Pancreas (tissue), 10 donors: ENCODE measurements at regions not wholly inside any gene's neighbourhood (a gene's known extent, or its start where the extent isn't known, plus 50 kb on each side); places are given as distances from the start of the nearest gene placed in this dataset.

Experiments used
- ATAC-seq, 4 donors: fragments of 200-7000 bp; cut with Tn5 transposase; one replicate each; pipeline versions ENCODE4 v1.8.0 to v1.9.1; 2020; ENCODE audit warnings: mild to moderate bottlenecking in 4 of 4, moderate library complexity in 4 of 4
- DNase-seq, 6 donors: peaks; one replicate each; pipeline ENCODE4 v3.0.0-alpha.2; 2020
- FAIRE-seq: peaks from 2 replicates; lab custom pipeline; 2012; peaks lifted over from hg19 to GRCh38; lab: Jason Lieb, UNC
- H3K27ac ChIP-seq, 4 donors: fragments of 200-600 bp; sonication (generic); 1 replicate in 3 of 4; 2 replicates in 1 of 4; pipeline versions ENCODE4 v1.5.0 to v1.8.0; 2020
- H3K27me3 ChIP-seq, 4 donors: fragments of 200-600 bp; one replicate each; pipeline ENCODE4 v1.8.0; 2021
- H3K36me3 ChIP-seq, 3 donors: fragments of 200-600 bp; sonication (generic) in 1 of 3; one replicate each; pipeline versions ENCODE4 v1.5.0 to v1.8.0; 2020 to 2021
- H3K4me1 ChIP-seq, 3 donors: fragments of 200-600 bp; one replicate each; pipeline ENCODE4 v1.8.0; 2021
- H3K4me3 ChIP-seq, 4 donors: fragments of 200-600 bp; sonication (generic) in 2 of 4; one replicate each; pipeline versions ENCODE4 v1.5.0 to v1.8.0; 2020 to 2021
- H3K9me3 ChIP-seq, 4 donors: fragments of 200-600 bp; one replicate each; pipeline ENCODE4 v1.8.0; 2021
- WGBS, 2 donors: extraction: QIAGEN DNeasy Blood & Tissue Kit; methylation state at CpG; one replicate each; pipeline ENCODE4 v1.1.7; 2013; 5-methylcytosine and 5-hydroxymethylcytosine counted together
- intact Hi-C, 3 donors: fragments of 100-400 bp; cut with DNase I; formaldehyde crosslinking; loops; one replicate each; pipeline versions ENCODE4 v1.11.1 to v1.14.2; 2022
- TF ChIP-seq, protein P1 (sequence below), 4 donors: fragments of 200-600 bp; sonication (generic) in 3 of 4; IDR thresholded peaks; one replicate each; pipeline versions ENCODE4 v1.5.0 to v1.8.0; 2021; ENCODE audit warnings: antibody characterized with exemption in 4 of 4
- donor health status: healthy with polysubstance abuse.
- donor health status: DM: no; HTN: no; CAD: no; lungs with moderate emphysema.
- donor health status: DM: no; HTN: no; CAD: no.
- donor health status: control.
- donor health status: control.
- donor health status: Bipolar disorder and iron deficiency.
- donor health status: DM: yes; HTN: yes; CAD: no.
- donor health status: DM: no; HTN: no; CAD: no.
- donor health status: DM: no; HTN: no; CAD: no.
- donor health status: DM: yes; HTN: yes; CAD: no.

DNA sequence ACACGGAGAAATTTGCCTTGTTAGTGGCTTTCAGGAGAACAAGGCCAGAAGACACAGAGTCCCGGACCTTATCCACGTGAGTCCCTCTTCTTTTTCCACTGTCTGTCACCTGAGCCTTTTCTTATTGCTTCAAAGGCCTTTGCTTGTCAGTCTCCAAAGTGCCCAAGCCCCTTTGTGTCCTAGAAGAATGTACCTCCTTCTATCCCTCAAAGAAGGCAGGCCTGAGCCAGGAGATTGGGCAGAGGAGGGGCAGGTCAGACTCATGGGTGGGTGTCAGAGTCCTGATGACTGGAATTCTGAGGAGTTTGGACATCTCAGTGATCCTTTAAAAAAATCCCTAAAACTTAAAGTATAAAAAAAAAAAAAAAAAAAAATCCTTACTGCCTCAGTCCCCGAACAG is 299.6 kb upstream of the NCAM1 start:
- H3K27me3 ChIP-seq = no peaks in the 10 kb centered on the region
- no peaks in the 10 kb centered on the region for H3K36me3 ChIP-seq
- 78 to 91% methylated on average over 4 of the region's 4 CpGs for WGBS, 2 donors
- intact Hi-C loops = no loop called here
- H3K4me1 ChIP-seq = no peaks in the 10 kb centered on the region
- DNase-seq (no peak), FAIRE-seq (no peak), ATAC-seq (no peak)
- TF ChIP-seq, protein P1, sequence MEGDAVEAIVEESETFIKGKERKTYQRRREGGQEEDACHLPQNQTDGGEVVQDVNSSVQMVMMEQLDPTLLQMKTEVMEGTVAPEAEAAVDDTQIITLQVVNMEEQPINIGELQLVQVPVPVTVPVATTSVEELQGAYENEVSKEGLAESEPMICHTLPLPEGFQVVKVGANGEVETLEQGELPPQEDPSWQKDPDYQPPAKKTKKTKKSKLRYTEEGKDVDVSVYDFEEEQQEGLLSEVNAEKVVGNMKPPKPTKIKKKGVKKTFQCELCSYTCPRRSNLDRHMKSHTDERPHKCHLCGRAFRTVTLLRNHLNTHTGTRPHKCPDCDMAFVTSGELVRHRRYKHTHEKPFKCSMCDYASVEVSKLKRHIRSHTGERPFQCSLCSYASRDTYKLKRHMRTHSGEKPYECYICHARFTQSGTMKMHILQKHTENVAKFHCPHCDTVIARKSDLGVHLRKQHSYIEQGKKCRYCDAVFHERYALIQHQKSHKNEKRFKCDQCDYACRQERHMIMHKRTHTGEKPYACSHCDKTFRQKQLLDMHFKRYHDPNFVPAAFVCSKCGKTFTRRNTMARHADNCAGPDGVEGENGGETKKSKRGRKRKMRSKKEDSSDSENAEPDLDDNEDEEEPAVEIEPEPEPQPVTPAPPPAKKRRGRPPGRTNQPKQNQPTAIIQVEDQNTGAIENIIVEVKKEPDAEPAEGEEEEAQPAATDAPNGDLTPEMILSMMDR (IDR thresholded peaks at IDR 0.05) = no peak
- H3K4me3 ChIP-seq = no peak overlapping the region
- H3K9me3 ChIP-seq = no peaks in the 10 kb centered on the region
- H3K27ac ChIP-seq = no peak overlapping the region

DNA sequence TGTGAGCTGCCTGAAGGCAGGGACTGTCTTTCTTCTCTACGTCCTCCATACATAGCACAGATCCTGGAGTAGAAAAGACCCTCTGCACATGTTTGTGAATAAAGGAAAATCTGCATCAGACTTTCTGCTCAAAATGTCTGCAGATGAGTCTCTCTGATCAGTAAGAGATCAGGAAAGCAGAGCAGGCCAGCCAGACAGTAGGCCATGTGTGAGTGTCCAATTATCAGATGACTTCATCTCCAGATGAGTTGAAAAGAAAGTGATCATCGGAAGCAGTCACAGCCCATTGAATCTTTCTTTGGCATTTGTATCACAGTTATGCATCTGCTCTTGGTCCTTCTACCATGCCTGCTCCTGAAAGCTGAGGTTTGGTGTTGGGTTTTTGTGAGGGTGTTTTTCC is 298.7 kb upstream of the NCAM1 start:
- no peaks in the 10 kb centered on the region for H3K36me3 ChIP-seq
- ATAC-seq (no peak), FAIRE-seq (no peak), DNase-seq (no peak)
- H3K9me3 ChIP-seq = no peaks in the 10 kb centered on the region
- H3K4me3 ChIP-seq = no peak overlapping the region
- 76 to 90% methylated on average over 2 of the region's 2 CpGs for WGBS, 2 donors
- H3K27ac ChIP-seq = no peak overlapping the region
- TF ChIP-seq, protein P1 (IDR thresholded peaks at IDR 0.05) = no peak
- H3K4me1 ChIP-seq = no peaks in the 10 kb centered on the region
- intact Hi-C loops = no loop called here
- no peaks in the 10 kb centered on the region for H3K27me3 ChIP-seq

DNA sequence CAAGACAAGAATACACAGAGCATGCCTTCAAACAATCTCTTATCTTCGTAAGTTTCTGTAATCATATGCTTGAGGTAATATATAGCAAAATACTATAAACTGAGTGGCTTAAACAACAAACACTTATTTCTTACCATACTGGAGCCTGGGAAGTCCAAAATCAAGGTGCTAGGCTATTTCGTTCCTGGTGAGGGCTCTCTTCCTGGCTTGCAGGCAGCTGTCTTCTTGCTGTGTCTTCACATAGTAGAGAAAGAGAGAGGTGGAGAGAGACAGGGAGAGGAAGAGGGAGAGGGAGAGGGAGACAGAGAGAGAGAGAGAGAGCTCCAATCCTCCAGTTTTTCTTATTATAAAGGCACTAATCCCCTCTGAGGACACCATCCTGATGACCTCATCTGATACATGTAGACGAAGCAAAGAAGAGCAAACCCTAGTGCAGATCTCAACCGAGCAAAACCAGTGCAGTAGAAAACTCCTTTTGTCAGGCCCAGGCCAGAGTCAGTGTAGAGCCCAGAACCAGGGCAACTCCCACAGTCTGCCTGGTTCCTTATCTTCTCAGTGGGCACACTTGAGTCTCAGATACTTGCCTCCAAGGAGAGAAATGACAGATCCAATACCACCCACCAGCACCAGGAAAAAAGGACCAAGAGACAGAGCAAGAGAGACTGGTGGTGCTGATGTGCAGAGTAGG is 297.1 kb upstream of the NCAM1 start:
- H3K4me1 ChIP-seq = no peaks in the 10 kb centered on the region
- H3K9me3 ChIP-seq = no peaks in the 10 kb centered on the region
- no peaks in the 10 kb centered on the region for H3K27me3 ChIP-seq
- intact Hi-C loops = no loop called here
- FAIRE-seq = no peak
- no peak overlapping the region for H3K4me3 ChIP-seq
- no peak for ATAC-seq
- WGBS, 2 donors = 59 to 63% methylated on average over 4 of the region's 4 CpGs
- TF ChIP-seq, protein P1 (IDR thresholded peaks at IDR 0.05) = no peak
- no peak for DNase-seq
- H3K36me3 ChIP-seq = no peaks in the 10 kb centered on the region
- H3K27ac ChIP-seq = no peak overlapping the region

DNA sequence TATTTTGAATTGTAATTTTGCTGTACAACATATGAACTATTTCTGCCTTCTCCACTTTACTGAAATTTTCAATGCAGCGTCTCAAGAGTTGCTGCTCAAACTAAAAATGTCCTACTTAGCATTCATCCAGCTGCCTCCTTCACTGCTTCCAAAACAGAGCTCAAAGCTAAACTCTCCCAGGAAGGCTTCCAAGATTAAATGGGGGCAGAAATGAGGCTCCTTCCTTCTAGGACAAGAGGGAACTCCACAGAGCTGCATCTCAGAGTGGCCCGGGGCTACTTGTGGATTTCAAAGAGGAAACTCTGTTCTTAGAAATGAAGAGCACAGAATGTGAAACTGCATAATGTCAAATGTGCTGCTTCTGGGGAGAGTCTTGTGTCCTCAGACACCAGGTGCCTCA is 295.9 kb upstream of the NCAM1 start:
- Histone ChIP-seq H3K4me1 (no peaks in the 10 kb centered on the region), H3K36me3 (no peaks in the 10 kb centered on the region), H3K27me3 (no peaks in the 10 kb centered on the region), H3K9me3 (no peaks in the 10 kb centered on the region), H3K4me3 (no peak overlapping the region), H3K27ac (no peak overlapping the region)
- intact Hi-C loops = no loop called here
- ATAC-seq (no peak), FAIRE-seq (no peak), DNase-seq (no peak)
- TF ChIP-seq, protein P1 (IDR thresholded peaks at IDR 0.05) = no peak
- WGBS, 2 donors = 78 to 80% methylated on average over 2 of the region's 2 CpGs

DNA sequence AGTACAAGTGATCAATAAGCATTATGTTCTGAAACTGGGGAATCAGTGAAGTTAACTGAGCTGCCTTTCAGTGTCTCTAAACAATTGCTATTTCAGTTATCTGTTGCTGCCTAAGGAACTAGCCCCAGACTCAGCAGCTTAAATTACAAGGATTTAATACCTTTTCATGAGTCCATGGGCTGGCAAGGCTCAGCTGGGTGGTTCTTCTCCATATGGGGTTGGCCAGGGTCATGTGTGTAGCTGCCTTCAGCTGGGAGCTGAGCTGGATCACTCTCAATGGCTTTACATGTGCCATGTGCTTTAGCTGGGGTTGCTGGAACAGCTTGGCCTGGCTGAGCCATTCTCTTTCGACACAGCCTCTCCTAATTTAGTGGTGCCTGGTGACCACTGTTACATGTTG is 295.0 kb upstream of the NCAM1 start:
- no peaks in the 10 kb centered on the region for H3K27me3 ChIP-seq
- no peaks in the 10 kb centered on the region for H3K36me3 ChIP-seq
- H3K4me1 ChIP-seq = no peaks in the 10 kb centered on the region
- TF ChIP-seq, protein P1 (IDR thresholded peaks at IDR 0.05) = no peak
- no peaks in the 10 kb centered on the region for H3K9me3 ChIP-seq
- intact Hi-C loops = no loop called here
- DNase-seq (no peak), ATAC-seq (no peak), FAIRE-seq (no peak)
- WGBS, 2 donors = 91 to 93% methylated on average over 1 of the region's 1 CpG
- no peak overlapping the region for H3K4me3 ChIP-seq
- no peak overlapping the region for H3K27ac ChIP-seq
